ENCODE measurements at regions not wholly inside any gene's neighbourhood (a gene's known extent, or its start where the extent isn't known, plus 50 kb on each side); places are given as distances from the start of the nearest gene placed in this dataset.

GRCh38 chr18:76610012-76610411 is 115.0 kb upstream of the ZNF516 start:
- Histone ChIP-seq H3K4me1 (no peaks in the 10 kb centered on the region), H3K9ac (no peak overlapping the region), H3K27me3 (no peaks in the 10 kb centered on the region), H3F3A (ENCODE audit: low read depth) (no peaks in the 10 kb centered on the region), H2AFZ (replicated peaks) (no peak overlapping the region), H3K27ac (no peak overlapping the region), H4K20me1 (ENCODE audit: low read depth) (no peaks in the 10 kb centered on the region), H3K9me3 (ENCODE audit: low read depth) (no peaks in the 10 kb centered on the region), H3K4me2 (no peak overlapping the region), H3K79me2 (ENCODE audit: low read depth) (no peaks in the 10 kb centered on the region), H3K4me3 (no peak overlapping the region), H3K36me3 (no peaks in the 10 kb centered on the region)
- Mint-ChIP-seq H3K4me1 (peaks cover 13% of the 10 kb centered on the region), H3K27ac (no peak overlapping the region), H3K27me3 (ENCODE audit: insufficient read depth, low read depth) (peaks cover 13% of the 10 kb centered on the region), H3K36me3 (no peaks in the 10 kb centered on the region), H3K4me3 (no peak overlapping the region), H3K9me3 (peaks cover 6% of the 10 kb centered on the region)
- TF ChIP-seq CTCF (IDR thresholded peaks at IDR 0.05) (no peak), EZH2phosphoT487 (IDR thresholded peaks at IDR 0.05) (no peak), EZH2 (IDR thresholded peaks at IDR 0.05) (no peak)
- DNase-seq (ENCODE audit: low spot score) = no peak

GRCh38 chr18:76605341-76605929 is 110.4 kb upstream of the ZNF516 start:
- peaks cover 2% of the 10 kb centered on the region for H3K4me1 Mint-ChIP-seq
- no peak overlapping the region for H3K27ac Mint-ChIP-seq
- no peak for DNase-seq (ENCODE audit: low spot score)
- Histone ChIP-seq H3K27me3 (no peaks in the 10 kb centered on the region), H3K27ac (no peak overlapping the region), H3K4me3 (no peak overlapping the region), H3K9ac (no peak overlapping the region), H3K9me3 (ENCODE audit: low read depth) (no peaks in the 10 kb centered on the region), H4K20me1 (ENCODE audit: low read depth) (no peaks in the 10 kb centered on the region), H3F3A (ENCODE audit: low read depth) (no peaks in the 10 kb centered on the region), H3K36me3 (no peaks in the 10 kb centered on the region), H3K4me1 (no peaks in the 10 kb centered on the region), H3K4me2 (no peak overlapping the region), H2AFZ (replicated peaks) (no peak overlapping the region), H3K79me2 (ENCODE audit: low read depth) (no peaks in the 10 kb centered on the region)
- H3K36me3 Mint-ChIP-seq = no peaks in the 10 kb centered on the region
- peaks cover 3% of the 10 kb centered on the region for H3K27me3 Mint-ChIP-seq (ENCODE audit: insufficient read depth, low read depth)
- TF ChIP-seq EZH2 (IDR thresholded peaks at IDR 0.05) = no peak
- TF ChIP-seq EZH2phosphoT487 (IDR thresholded peaks at IDR 0.05) = no peak
- no peak for TF ChIP-seq CTCF (IDR thresholded peaks at IDR 0.05)
- no peak overlapping the region for H3K4me3 Mint-ChIP-seq
- no peaks in the 10 kb centered on the region for H3K9me3 Mint-ChIP-seq

DNA sequence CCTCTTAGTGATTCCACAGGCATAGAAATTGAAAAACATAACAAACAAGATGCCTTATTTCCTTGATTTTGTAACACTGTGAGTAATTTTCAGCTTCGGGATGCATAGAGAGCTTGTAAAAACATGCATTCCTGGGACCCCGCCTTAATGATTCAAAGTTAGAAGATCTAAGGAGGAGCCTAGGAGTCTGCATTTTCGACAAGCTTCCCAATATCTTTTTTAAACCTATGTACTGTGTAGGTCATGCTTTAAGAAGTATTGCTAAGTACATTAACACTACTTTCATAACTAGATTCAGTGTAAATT is 109.8 kb upstream of the ZNF516 start:
- Mint-ChIP-seq H3K36me3 (no peaks in the 10 kb centered on the region), H3K27ac (no peak overlapping the region), H3K4me3 (no peak overlapping the region), H3K4me1 (no peaks in the 10 kb centered on the region), H3K9me3 (no peaks in the 10 kb centered on the region), H3K27me3 (ENCODE audit: insufficient read depth, low read depth) (peaks cover 3% of the 10 kb centered on the region)
- Histone ChIP-seq H3K4me1 (no peaks in the 10 kb centered on the region), H3F3A (ENCODE audit: low read depth) (no peaks in the 10 kb centered on the region), H3K4me3 (no peak overlapping the region), H3K9me3 (ENCODE audit: low read depth) (no peaks in the 10 kb centered on the region), H3K79me2 (ENCODE audit: low read depth) (no peaks in the 10 kb centered on the region), H3K27ac (no peak overlapping the region), H3K9ac (no peak overlapping the region), H4K20me1 (ENCODE audit: low read depth) (no peaks in the 10 kb centered on the region), H2AFZ (replicated peaks) (peak overlapping the region; percentile 1), H3K36me3 (no peaks in the 10 kb centered on the region), H3K27me3 (no peaks in the 10 kb centered on the region), H3K4me2 (no peak overlapping the region)
- TF ChIP-seq EZH2phosphoT487 (IDR thresholded peaks at IDR 0.05) (no peak), CTCF (IDR thresholded peaks at IDR 0.05) (no peak), EZH2 (IDR thresholded peaks at IDR 0.05) (no peak)
- DNase-seq (ENCODE audit: low spot score) = no peak

All from neural progenitor cell (in vitro differentiated cells).